Neural cell (in vitro differentiated cells): ENCODE measurements at regions not wholly inside any gene's neighbourhood (a gene's known extent, or its start where the extent isn't known, plus 50 kb on each side); places are given as distances from the start of the nearest gene placed in this dataset.

Experiments used
- H2AFZ ChIP-seq: fragments of 200-600, 300-800 bp; sonication (generic), shearing (Covaris generic); 2 replicates; pipeline ENCODE4 v1.6.0; 2014; ENCODE audit warnings: low read depth, mild to moderate bottlenecking, antibody characterized with exemption, low read length, moderate library complexity
- H3F3A ChIP-seq: fragments of 200-600 bp; shearing (Covaris generic); 2 replicates; pipeline ENCODE4 v1.6.1; 2016; ENCODE audit warnings: mild to moderate bottlenecking, moderate library complexity, mixed read lengths, antibody characterized with exemption, low read length; ENCODE audit not compliant: insufficient read depth, poor library complexity, severe bottlenecking
- H3K27ac ChIP-seq: fragments of 200-600, 300-800 bp; sonication (generic), shearing (Covaris generic); 2 replicates; pipeline ENCODE4 v1.5.1; 2014; ENCODE audit warnings: mild to moderate bottlenecking, low read length, moderate library complexity
- H3K27me3 ChIP-seq: fragments of 300-800, 200-600 bp; sonication (generic), shearing (Covaris generic); 2 replicates; pipeline ENCODE4 v1.6.0; 2014; ENCODE audit warnings: mild to moderate bottlenecking, low read depth, low read length, moderate library complexity; ENCODE audit not compliant: insufficient read depth
- H3K36me3 ChIP-seq: fragments of 300-800, 200-600 bp; sonication (generic), shearing (Covaris generic); 2 replicates; pipeline ENCODE4 v1.5.1; 2014; ENCODE audit warnings: mild to moderate bottlenecking, antibody characterized with exemption, low read length, moderate library complexity; ENCODE audit not compliant: insufficient read depth
- H3K4me2 ChIP-seq: fragments of 300-800, 200-600 bp; sonication (generic), shearing (Covaris generic); 2 replicates; pipeline ENCODE4 v1.6.0; 2014; ENCODE audit warnings: mild to moderate bottlenecking, low read length
- H3K4me3 ChIP-seq: fragments of 300-800, 200-600 bp; sonication (generic), shearing (Covaris generic); 2 replicates; pipeline ENCODE4 v1.5.1; 2014; ENCODE audit warnings: mild to moderate bottlenecking, low read length, moderate library complexity
- H3K79me2 ChIP-seq: fragments of 200-600 bp; shearing (Covaris generic); replicated peaks from 2 replicates; pipeline ENCODE4 v1.6.0; 2014; ENCODE audit warnings: mild to moderate bottlenecking, low read length, moderate library complexity; ENCODE audit not compliant: insufficient read depth
- H3K9ac ChIP-seq: fragments of 300-800, 200-600 bp; sonication (generic), shearing (Covaris generic); 2 replicates; pipeline ENCODE4 v1.6.1; 2016; ENCODE audit warnings: mild to moderate bottlenecking, low read length, mixed read lengths
- H3K9me2 ChIP-seq: fragments of 200-600 bp; shearing (Covaris generic); 2 replicates; pipeline ENCODE4 v1.6.1; 2016; ENCODE audit warnings: mild to moderate bottlenecking, low read length, mixed read lengths; ENCODE audit not compliant: insufficient read depth
- H3K9me3 ChIP-seq: fragments of 200-600, 300-800 bp; sonication (generic), shearing (Covaris generic); 2 replicates; pipeline ENCODE4 v1.6.1; 2016; ENCODE audit warnings: mild to moderate bottlenecking, mixed run types, low read length, moderate library complexity, mixed read lengths
- H4K20me1 ChIP-seq: fragments of 200-600 bp; shearing (Covaris generic); 2 replicates; pipeline ENCODE4 v1.6.1; 2016; ENCODE audit warnings: mild to moderate bottlenecking, mixed run types; ENCODE audit not compliant: insufficient read depth
- EP300 ChIP-seq: fragments of 450-650 bp; conservative IDR thresholded peaks from 2 replicates; pipeline ENCODE4 v1.6.1; 2014; ENCODE audit warnings: antibody characterized with exemption, mild to moderate bottlenecking, moderate library complexity; ENCODE audit not compliant: poor library complexity, severe bottlenecking
- EZH2 ChIP-seq: fragments of 200-600, 300-800 bp; shearing (Covaris generic), sonication (generic); IDR thresholded peaks from 2 replicates; pipeline ENCODE4 v1.6.1; 2014; ENCODE audit warnings: antibody characterized with exemption, low read length, borderline replicate concordance, mild to moderate bottlenecking; ENCODE audit not compliant: insufficient read depth, poor library complexity, severe bottlenecking
- MXI1 ChIP-seq: fragments of 450-650 bp; conservative IDR thresholded peaks from 2 replicates; pipeline ENCODE4 v1.6.1; 2014; ENCODE audit warnings: antibody characterized with exemption, mild to moderate bottlenecking; ENCODE audit not compliant: poor library complexity, severe bottlenecking
- POLR2AphosphoS5 ChIP-seq: IDR thresholded peaks from 2 replicates; pipeline ENCODE4 v1.6.1; 2012
- RAD21 ChIP-seq: fragments of 450-650 bp; conservative IDR thresholded peaks from 2 replicates; pipeline ENCODE4 v1.6.1; 2014; ENCODE audit warnings: antibody characterized with exemption, mild to moderate bottlenecking, moderate library complexity
- SMC3 ChIP-seq: fragments of 450-650 bp; conservative IDR thresholded peaks from 2 replicates; pipeline ENCODE4 v1.6.1; 2014; ENCODE audit warnings: antibody characterized with exemption, mild to moderate bottlenecking, moderate library complexity; ENCODE audit not compliant: poor library complexity
- TAF1 ChIP-seq: IDR thresholded peaks from 2 replicates; pipeline ENCODE4 v1.6.1; 2012; ENCODE audit warnings: low read depth
- TF ChIP-seq, protein P1 (sequence below): IDR thresholded peaks from 2 replicates; pipeline ENCODE4 v1.6.1; 2012; ENCODE audit warnings: borderline replicate concordance
- TF ChIP-seq, protein P2 (sequence below): fragments of 450-650 bp; IDR thresholded peaks from 2 replicates; pipeline ENCODE4 v1.5.1; 2014; ENCODE audit warnings: antibody characterized with exemption, mild to moderate bottlenecking, moderate library complexity; ENCODE audit not compliant: poor library complexity, severe bottlenecking

DNA sequence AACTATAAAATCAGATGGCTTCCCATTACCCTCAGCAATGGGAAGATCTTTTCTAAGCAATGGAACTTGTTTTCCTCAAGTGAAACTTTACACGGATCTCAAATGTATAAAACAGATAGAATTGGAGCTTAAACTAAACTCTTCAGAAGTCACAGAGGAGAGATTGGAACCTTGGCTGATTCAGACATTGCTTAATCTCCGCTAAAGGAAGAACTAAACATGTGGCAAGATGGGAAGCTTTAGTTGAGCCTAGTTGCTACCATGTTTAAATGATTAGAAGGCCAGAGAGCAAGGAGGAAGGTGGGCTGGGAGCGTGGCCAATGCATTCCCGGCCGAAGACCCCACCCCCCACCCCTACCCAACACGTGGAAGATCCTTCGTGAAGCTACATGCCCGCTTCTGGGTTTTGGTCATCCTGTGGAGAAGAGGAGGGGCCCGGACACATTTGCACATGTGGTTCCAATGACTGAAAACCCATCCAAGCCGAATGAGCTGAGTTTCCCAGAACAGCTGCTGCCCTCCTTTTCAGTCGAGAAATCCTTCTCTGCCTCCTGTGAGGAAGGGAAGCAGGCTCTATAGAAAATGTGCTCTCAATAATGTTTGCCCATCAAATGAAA, 164.3 kb downstream of the MIS18A start:
- Histone ChIP-seq H3K9me2 (no peaks in the 10 kb centered on the region), H3K27me3 (no peaks in the 10 kb centered on the region), H3K79me2 (no peaks in the 10 kb centered on the region), H2AFZ (no peak overlapping the region), H3K9ac (no peak overlapping the region), H3K4me2 (no peak overlapping the region), H4K20me1 (no peaks in the 10 kb centered on the region), H3K36me3 (no peaks in the 10 kb centered on the region), H3F3A (no peaks in the 10 kb centered on the region), H3K4me3 (no peak overlapping the region), H3K27ac (no peak overlapping the region), H3K9me3 (no peaks in the 10 kb centered on the region)
- TF ChIP-seq RAD21: no peak
- TF ChIP-seq EP300: no peak
- TF ChIP-seq TAF1: no peak
- TF ChIP-seq, protein P1, sequence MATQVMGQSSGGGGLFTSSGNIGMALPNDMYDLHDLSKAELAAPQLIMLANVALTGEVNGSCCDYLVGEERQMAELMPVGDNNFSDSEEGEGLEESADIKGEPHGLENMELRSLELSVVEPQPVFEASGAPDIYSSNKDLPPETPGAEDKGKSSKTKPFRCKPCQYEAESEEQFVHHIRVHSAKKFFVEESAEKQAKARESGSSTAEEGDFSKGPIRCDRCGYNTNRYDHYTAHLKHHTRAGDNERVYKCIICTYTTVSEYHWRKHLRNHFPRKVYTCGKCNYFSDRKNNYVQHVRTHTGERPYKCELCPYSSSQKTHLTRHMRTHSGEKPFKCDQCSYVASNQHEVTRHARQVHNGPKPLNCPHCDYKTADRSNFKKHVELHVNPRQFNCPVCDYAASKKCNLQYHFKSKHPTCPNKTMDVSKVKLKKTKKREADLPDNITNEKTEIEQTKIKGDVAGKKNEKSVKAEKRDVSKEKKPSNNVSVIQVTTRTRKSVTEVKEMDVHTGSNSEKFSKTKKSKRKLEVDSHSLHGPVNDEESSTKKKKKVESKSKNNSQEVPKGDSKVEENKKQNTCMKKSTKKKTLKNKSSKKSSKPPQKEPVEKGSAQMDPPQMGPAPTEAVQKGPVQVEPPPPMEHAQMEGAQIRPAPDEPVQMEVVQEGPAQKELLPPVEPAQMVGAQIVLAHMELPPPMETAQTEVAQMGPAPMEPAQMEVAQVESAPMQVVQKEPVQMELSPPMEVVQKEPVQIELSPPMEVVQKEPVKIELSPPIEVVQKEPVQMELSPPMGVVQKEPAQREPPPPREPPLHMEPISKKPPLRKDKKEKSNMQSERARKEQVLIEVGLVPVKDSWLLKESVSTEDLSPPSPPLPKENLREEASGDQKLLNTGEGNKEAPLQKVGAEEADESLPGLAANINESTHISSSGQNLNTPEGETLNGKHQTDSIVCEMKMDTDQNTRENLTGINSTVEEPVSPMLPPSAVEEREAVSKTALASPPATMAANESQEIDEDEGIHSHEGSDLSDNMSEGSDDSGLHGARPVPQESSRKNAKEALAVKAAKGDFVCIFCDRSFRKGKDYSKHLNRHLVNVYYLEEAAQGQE: no peak
- TF ChIP-seq SMC3: no peak
- no peak for TF ChIP-seq EZH2
- TF ChIP-seq, protein P2, sequence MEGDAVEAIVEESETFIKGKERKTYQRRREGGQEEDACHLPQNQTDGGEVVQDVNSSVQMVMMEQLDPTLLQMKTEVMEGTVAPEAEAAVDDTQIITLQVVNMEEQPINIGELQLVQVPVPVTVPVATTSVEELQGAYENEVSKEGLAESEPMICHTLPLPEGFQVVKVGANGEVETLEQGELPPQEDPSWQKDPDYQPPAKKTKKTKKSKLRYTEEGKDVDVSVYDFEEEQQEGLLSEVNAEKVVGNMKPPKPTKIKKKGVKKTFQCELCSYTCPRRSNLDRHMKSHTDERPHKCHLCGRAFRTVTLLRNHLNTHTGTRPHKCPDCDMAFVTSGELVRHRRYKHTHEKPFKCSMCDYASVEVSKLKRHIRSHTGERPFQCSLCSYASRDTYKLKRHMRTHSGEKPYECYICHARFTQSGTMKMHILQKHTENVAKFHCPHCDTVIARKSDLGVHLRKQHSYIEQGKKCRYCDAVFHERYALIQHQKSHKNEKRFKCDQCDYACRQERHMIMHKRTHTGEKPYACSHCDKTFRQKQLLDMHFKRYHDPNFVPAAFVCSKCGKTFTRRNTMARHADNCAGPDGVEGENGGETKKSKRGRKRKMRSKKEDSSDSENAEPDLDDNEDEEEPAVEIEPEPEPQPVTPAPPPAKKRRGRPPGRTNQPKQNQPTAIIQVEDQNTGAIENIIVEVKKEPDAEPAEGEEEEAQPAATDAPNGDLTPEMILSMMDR: no peak
- no peak for TF ChIP-seq MXI1
- TF ChIP-seq POLR2AphosphoS5: no peak

- H3K27me3 ChIP-seq: no peaks in the 10 kb centered on the region
- H3K9ac ChIP-seq: no peak overlapping the region
- H3F3A ChIP-seq: no peaks in the 10 kb centered on the region
- no peaks in the 10 kb centered on the region for H3K9me3 ChIP-seq
- no peak overlapping the region for H3K27ac ChIP-seq
- no peaks in the 10 kb centered on the region for H3K9me2 ChIP-seq
- no peaks in the 10 kb centered on the region for H3K36me3 ChIP-seq
- H3K4me2 ChIP-seq: no peak overlapping the region
- H4K20me1 ChIP-seq: no peaks in the 10 kb centered on the region
- no peak overlapping the region for H2AFZ ChIP-seq
- TF ChIP-seq RAD21 (no peak), EP300 (no peak), POLR2AphosphoS5 (no peak), SMC3 (no peak), TAF1 (no peak), MXI1 (no peak)
- TF ChIP-seq, protein P1: no peak
- H3K4me3 ChIP-seq: no peak overlapping the region
- no peaks in the 10 kb centered on the region for H3K79me2 ChIP-seq
These were observed 165.4 kb downstream of the MIS18A start for GRCh38 chr21:32113486-32113885.
